Activated T-cell treated with anti-CD3 and anti-CD28 coated beads for 1 hour (primary cell): ENCODE measurements at regions not wholly inside any gene's neighbourhood (a gene's known extent, or its start where the extent isn't known, plus 50 kb on each side); places are given as distances from the start of the nearest gene placed in this dataset.
"Not testable (repeated sequence)": the region's sequence is repeated elsewhere in the genome, so short reads cannot be mapped to it uniquely, and the experiment has no call there.

ENCODE experiments used
- DNase-seq: peaks from one replicate; pipeline ENCODE4 v3.0.0-alpha.2; 2020; ENCODE audit warnings: low read depth

- DNase-seq, result no peak
Observed at GRCh38 chr6:3962291-3963280, 113.4 kb downstream of the FAM50B start.

GRCh38 chr6:3963426-3963825 is 114.3 kb downstream of the FAM50B start:
- DNase-seq, result no peak

GRCh38 chr6:3965071-3965718 is 113.7 kb downstream of the FAM217A start:
- DNase-seq, result no peak

- no peak for DNase-seq
Observed at GRCh38 chr6:3966426-3966825, 112.5 kb downstream of the FAM217A start.

- DNase-seq, result no peak
Observed at GRCh38 chr6:3970097-3970496, 108.8 kb downstream of the FAM217A start.

- not testable (repeated sequence) for DNase-seq
Observed at GRCh38 chr6:3973152-3973551, 105.8 kb downstream of the FAM217A start.

- DNase-seq, result peak; percentile 8
Observed at GRCh38 chr6:3977875-3978711, 100.8 kb downstream of the FAM217A start.

GRCh38 chr6:3978966-3979365 is 100.0 kb downstream of the FAM217A start:
- not testable (repeated sequence) for DNase-seq

GRCh38 chr6:3981917-3982316 is 97.0 kb downstream of the FAM217A start:
- no peak for DNase-seq

GRCh38 chr6:3983778-3984177 is 95.2 kb downstream of the FAM217A start:
- DNase-seq, result no peak

GRCh38 chr6:3984494-3984893 is 94.4 kb downstream of the FAM217A start:
- no peak for DNase-seq

- no peak for DNase-seq
Observed at GRCh38 chr6:3986241-3986640, 92.7 kb downstream of the FAM217A start.

GRCh38 chr6:3987053-3987452 is 91.9 kb downstream of the FAM217A start:
- DNase-seq, result no peak

GRCh38 chr6:3987576-3987975 is 91.4 kb downstream of the FAM217A start:
- DNase-seq, result no peak

- peak; percentile 60 for DNase-seq
Observed at GRCh38 chr6:3990692-3991491, 88.0 kb downstream of the FAM217A start.

GRCh38 chr6:3991941-3992340 is 87.0 kb downstream of the FAM217A start:
- no peak for DNase-seq

- DNase-seq, result no peak
Observed at GRCh38 chr6:3996349-3996748, 82.6 kb downstream of the FAM217A start.

- DNase-seq, result no peak
Observed at GRCh38 chr6:3997177-3997770, 81.7 kb downstream of the FAM217A start.

GRCh38 chr6:3999800-4000661 is 78.9 kb downstream of the FAM217A start:
- no peak for DNase-seq

- DNase-seq, result no peak
Observed at GRCh38 chr6:4004249-4004648, 74.7 kb downstream of the FAM217A start.
